Neural progenitor cell (in vitro differentiated cells): ENCODE measurements at regions not wholly inside any gene's neighbourhood (a gene's known extent, or its start where the extent isn't known, plus 50 kb on each side); places are given as distances from the start of the nearest gene placed in this dataset.

Experiments
- DNase-seq: peaks from one replicate; pipeline ENCODE4 v3.0.0-alpha.2; 2016; ENCODE audit warnings: low spot score
- H2AFZ ChIP-seq: fragments of 200-600 bp; sonication (generic); replicated peaks from 2 replicates; pipeline ENCODE4 v1.6.1; 2016; ENCODE audit warnings: antibody characterized with exemption
- H3F3A ChIP-seq: fragments of 200-600 bp; sonication (generic); 2 replicates; pipeline ENCODE4 v1.6.1; 2016; ENCODE audit warnings: antibody characterized with exemption, low read depth
- H3K27ac ChIP-seq: fragments of 200-600 bp; sonication (generic); 2 replicates; pipeline ENCODE4 v1.5.1; 2016; ENCODE audit warnings: mild to moderate bottlenecking
- H3K27me3 ChIP-seq: fragments of 200-600 bp; sonication (generic); 2 replicates; pipeline ENCODE4 v1.6.1; 2016; ENCODE audit warnings: mild to moderate bottlenecking, moderate library complexity
- H3K36me3 ChIP-seq: fragments of 200-600 bp; sonication (generic); 2 replicates; pipeline ENCODE4 v1.5.1; 2016
- H3K4me1 ChIP-seq: fragments of 200-600 bp; sonication (generic); 2 replicates; pipeline ENCODE4 v1.6.1; 2016; ENCODE audit warnings: mixed run types
- H3K4me2 ChIP-seq: fragments of 200-600 bp; sonication (generic); 2 replicates; pipeline ENCODE4 v1.6.1; 2016
- H3K4me3 ChIP-seq: fragments of 200-600 bp; sonication (generic); 2 replicates; pipeline ENCODE4 v1.5.1; 2016
- H3K79me2 ChIP-seq: fragments of 200-600 bp; sonication (generic); 2 replicates; pipeline ENCODE4 v1.6.1; 2016; ENCODE audit warnings: low read depth
- H3K9ac ChIP-seq: fragments of 200-600 bp; sonication (generic); 2 replicates; pipeline ENCODE4 v1.6.1; 2016
- H3K9me3 ChIP-seq: fragments of 200-600 bp; sonication (generic); 2 replicates; pipeline ENCODE4 v1.5.1; 2016; ENCODE audit warnings: low read depth
- H4K20me1 ChIP-seq: fragments of 200-600 bp; sonication (generic); 2 replicates; pipeline ENCODE4 v1.6.1; 2016; ENCODE audit warnings: low read depth
- H3K27ac Mint-ChIP-seq: 3 replicates; pipeline ENCODE4 v1.8.0; 2021; ENCODE audit warnings: mixed read lengths
- H3K27me3 Mint-ChIP-seq: 2 replicates; pipeline ENCODE4 v1.8.0; 2022; ENCODE audit warnings: low read depth, mild to moderate bottlenecking, inconsistent platforms, moderate library complexity, mixed read lengths; ENCODE audit not compliant: insufficient read depth
- H3K36me3 Mint-ChIP-seq: 3 replicates; pipeline ENCODE4 v1.8.0; 2021; ENCODE audit warnings: mixed read lengths
- H3K4me1 Mint-ChIP-seq: 3 replicates; pipeline ENCODE4 v1.8.0; 2021; ENCODE audit warnings: mixed read lengths
- H3K4me3 Mint-ChIP-seq: 3 replicates; pipeline ENCODE4 v1.8.0; 2021; ENCODE audit warnings: mild to moderate bottlenecking, moderate library complexity, mixed read lengths
- H3K9me3 Mint-ChIP-seq: 3 replicates; pipeline ENCODE4 v1.8.0; 2020; ENCODE audit warnings: mixed read lengths
- CTCF ChIP-seq: fragments of 200-600 bp; sonication (generic); IDR thresholded peaks from 2 replicates; pipeline ENCODE4 v1.5.1; 2017; ENCODE audit warnings: antibody characterized with exemption, mild to moderate bottlenecking
- EZH2 ChIP-seq: fragments of 200-600 bp; sonication (generic); IDR thresholded peaks from 2 replicates; pipeline ENCODE4 v1.6.1; 2017; ENCODE audit warnings: antibody characterized with exemption, mild to moderate bottlenecking, moderate library complexity
- EZH2phosphoT487 ChIP-seq: fragments of 200-600 bp; sonication (generic); IDR thresholded peaks from 2 replicates; pipeline ENCODE4 v1.6.1; 2017; ENCODE audit warnings: antibody characterized with exemption

- peaks cover 13% of the 10 kb centered on the region for H3F3A ChIP-seq
- no peak for DNase-seq
- no peak overlapping the region for H3K9ac ChIP-seq
- peaks cover 7% of the 10 kb centered on the region for H3K27me3 Mint-ChIP-seq
- no peak overlapping the region for H2AFZ ChIP-seq
- no peaks in the 10 kb centered on the region for H3K27me3 ChIP-seq
- no peak overlapping the region for H3K4me3 ChIP-seq
- no peaks in the 10 kb centered on the region for H4K20me1 ChIP-seq
- H3K79me2 ChIP-seq: no peaks in the 10 kb centered on the region
- peaks cover 47% of the 10 kb centered on the region for H3K4me1 ChIP-seq
- H3K36me3 Mint-ChIP-seq: no peaks in the 10 kb centered on the region
- H3K36me3 ChIP-seq: no peaks in the 10 kb centered on the region
- H3K4me1 Mint-ChIP-seq: peaks cover 52% of the 10 kb centered on the region
- peak overlapping the region; percentile 83 for H3K27ac Mint-ChIP-seq
- no peak overlapping the region for H3K27ac ChIP-seq
- peaks cover 4% of the 10 kb centered on the region for H3K9me3 Mint-ChIP-seq
- H3K9me3 ChIP-seq: no peaks in the 10 kb centered on the region
- no peak overlapping the region for H3K4me3 Mint-ChIP-seq
- TF ChIP-seq EZH2 (no peak), EZH2phosphoT487 (no peak), CTCF (no peak)
- no peak overlapping the region for H3K4me2 ChIP-seq
These were observed 63.1 kb upstream of the BOC start for GRCh38 chr3:113148284-113148683.

GRCh38 chr3:113150250-113150649 is 61.1 kb upstream of the BOC start:
- no peaks in the 10 kb centered on the region for H4K20me1 ChIP-seq
- no peaks in the 10 kb centered on the region for H3K9me3 ChIP-seq
- H3K9ac ChIP-seq: no peak overlapping the region
- no peaks in the 10 kb centered on the region for H3K36me3 ChIP-seq
- Mint-ChIP-seq H3K9me3 (no peaks in the 10 kb centered on the region), H3K27me3 (peaks cover 6% of the 10 kb centered on the region), H3K4me1 (peaks cover 60% of the 10 kb centered on the region), H3K4me3 (no peak overlapping the region), H3K36me3 (no peaks in the 10 kb centered on the region), H3K27ac (peak overlapping the region; percentile 70)
- no peaks in the 10 kb centered on the region for H3K79me2 ChIP-seq
- peaks cover 46% of the 10 kb centered on the region for H3K4me1 ChIP-seq
- peaks cover 13% of the 10 kb centered on the region for H3F3A ChIP-seq
- H2AFZ ChIP-seq: no peak overlapping the region
- TF ChIP-seq CTCF: no peak
- TF ChIP-seq EZH2phosphoT487: no peak
- no peak for TF ChIP-seq EZH2
- DNase-seq: no peak
- H3K4me2 ChIP-seq: no peak overlapping the region
- no peaks in the 10 kb centered on the region for H3K27me3 ChIP-seq
- H3K4me3 ChIP-seq: no peak overlapping the region
- no peak overlapping the region for H3K27ac ChIP-seq

GRCh38 chr3:113151461-113152031 is 59.8 kb upstream of the BOC start:
- Histone ChIP-seq H3K9ac (no peak overlapping the region), H3K9me3 (no peaks in the 10 kb centered on the region), H3K36me3 (no peaks in the 10 kb centered on the region), H3F3A (peaks cover 13% of the 10 kb centered on the region), H3K4me3 (no peak overlapping the region), H4K20me1 (no peaks in the 10 kb centered on the region), H3K27ac (no peak overlapping the region), H3K79me2 (no peaks in the 10 kb centered on the region), H2AFZ (peak overlapping the region; percentile 32), H3K4me1 (peaks cover 33% of the 10 kb centered on the region), H3K4me2 (peak overlapping the region; percentile 34), H3K27me3 (no peaks in the 10 kb centered on the region)
- Mint-ChIP-seq H3K36me3 (no peaks in the 10 kb centered on the region), H3K4me1 (peaks cover 62% of the 10 kb centered on the region), H3K27ac (peak overlapping the region; percentile 88), H3K9me3 (peaks cover 3% of the 10 kb centered on the region), H3K27me3 (peaks cover 2% of the 10 kb centered on the region), H3K4me3 (peak overlapping the region; percentile 4)
- no peak for DNase-seq
- TF ChIP-seq EZH2 (no peak), EZH2phosphoT487 (no peak), CTCF (no peak)
